Trophoblast cell (in vitro differentiated cells and primary cell): ENCODE measurements at regions not wholly inside any gene's neighbourhood (a gene's known extent, or its start where the extent isn't known, plus 50 kb on each side); places are given as distances from the start of the nearest gene placed in this dataset.

ENCODE experiments used
- DNase-seq, 2 donors: peaks; one replicate each; pipeline ENCODE4 v3.0.0-alpha.2; 2016
- H2AFZ ChIP-seq: 2 replicates; pipeline ENCODE4 v1.6.1; 2013; ENCODE audit warnings: low read length, moderate library complexity, mild to moderate bottlenecking; ENCODE audit not compliant: insufficient read depth, poor library complexity
- H2AK5ac ChIP-seq: 2 replicates; pipeline ENCODE4 v1.6.1; 2013; ENCODE audit warnings: mild to moderate bottlenecking, low read length
- H2BK120ac ChIP-seq: 2 replicates; pipeline ENCODE4 v1.6.1; 2013; ENCODE audit warnings: low read length, mild to moderate bottlenecking, moderate library complexity; ENCODE audit not compliant: insufficient read depth, poor library complexity
- H2BK12ac ChIP-seq: 2 replicates; pipeline ENCODE4 v1.6.1; 2013; ENCODE audit warnings: mild to moderate bottlenecking, low read length, moderate library complexity
- H2BK5ac ChIP-seq: 2 replicates; pipeline ENCODE4 v1.6.1; 2013; ENCODE audit warnings: low read length, low read depth, moderate library complexity, mild to moderate bottlenecking; ENCODE audit not compliant: poor library complexity
- H3K14ac ChIP-seq: 2 replicates; pipeline ENCODE4 v1.6.1; 2013; ENCODE audit warnings: mild to moderate bottlenecking, low read length
- H3K18ac ChIP-seq: 2 replicates; pipeline ENCODE4 v1.6.1; 2013; ENCODE audit warnings: mild to moderate bottlenecking, low read length
- H3K23ac ChIP-seq: 2 replicates; pipeline ENCODE4 v1.6.1; 2013; ENCODE audit warnings: low read length
- H3K27ac ChIP-seq: 2 replicates; pipeline ENCODE4 v1.5.1; 2013; ENCODE audit warnings: low read depth, mild to moderate bottlenecking, inconsistent platforms, low read length, moderate library complexity
- H3K27me3 ChIP-seq: 2 replicates; pipeline ENCODE4 v1.6.1; 2013; ENCODE audit warnings: inconsistent platforms, mild to moderate bottlenecking, low read length, moderate library complexity; ENCODE audit not compliant: insufficient read depth
- H3K36me3 ChIP-seq, 2 experiments: 1 replicate in 1 of 2; 2 replicates in 1 of 2; pipeline ENCODE4 v1.6.1; 2013; ENCODE audit warnings: low read length in 2 of 2, mild to moderate bottlenecking in 2 of 2, moderate library complexity in 1 of 2; ENCODE audit not compliant: insufficient read depth in 2 of 2, control insufficient read depth in 1 of 2
- H3K4ac ChIP-seq: 2 replicates; pipeline ENCODE4 v1.6.1; 2013; ENCODE audit warnings: low read depth, mild to moderate bottlenecking, low read length, moderate library complexity
- H3K4me1 ChIP-seq, 2 experiments: 1 replicate in 1 of 2; 2 replicates in 1 of 2; pipeline ENCODE4 v1.6.1; 2013; ENCODE audit warnings: low read length in 2 of 2, mild to moderate bottlenecking in 2 of 2, moderate library complexity in 1 of 2; ENCODE audit not compliant: insufficient read depth in 2 of 2, control insufficient read depth in 1 of 2
- H3K4me2 ChIP-seq: 2 replicates; pipeline ENCODE4 v1.6.1; 2013; ENCODE audit warnings: inconsistent platforms, mild to moderate bottlenecking, low read length, moderate library complexity
- H3K4me3 ChIP-seq: 2 replicates; pipeline ENCODE4 v1.5.1; 2013; ENCODE audit warnings: mild to moderate bottlenecking, low read depth, low read length, inconsistent platforms
- H3K79me1 ChIP-seq: one replicate; pipeline ENCODE4 v1.6.1; 2013; ENCODE audit warnings: low read length
- H3K79me2 ChIP-seq: 2 replicates; pipeline ENCODE4 v1.6.1; 2013; ENCODE audit warnings: low read length, mild to moderate bottlenecking; ENCODE audit not compliant: control insufficient read depth, insufficient read depth, poor library complexity
- H3K9ac ChIP-seq: 2 replicates; pipeline ENCODE4 v1.6.1; 2013; ENCODE audit warnings: mild to moderate bottlenecking, low read length
- H3K9me3 ChIP-seq: 2 replicates; pipeline ENCODE4 v1.6.1; 2013; ENCODE audit warnings: low read depth, mild to moderate bottlenecking, control low read depth, inconsistent platforms, low read length; ENCODE audit not compliant: insufficient read depth
- H4K12ac ChIP-seq: 2 replicates; pipeline ENCODE4 v1.6.1; 2013; ENCODE audit warnings: low read depth, mild to moderate bottlenecking, low read length, moderate library complexity
- H4K8ac ChIP-seq: 2 replicates; pipeline ENCODE4 v1.6.1; 2013; ENCODE audit warnings: low read depth, mild to moderate bottlenecking, low read length, moderate library complexity
- H4K91ac ChIP-seq: one replicate; pipeline ENCODE4 v1.6.1; 2013; ENCODE audit warnings: low read depth, mild to moderate bottlenecking, low read length, moderate library complexity
- WGBS: extraction: QIAGEN DNeasy Blood & Tissue Kit; methylation state at CpG from one replicate; pipeline ENCODE4 v1.1.7; 2013; ENCODE audit warnings: missing lambda C conversion rate; ENCODE audit not compliant: insufficient read length, insufficient coverage; ENCODE audit errors: extremely low coverage; 5-methylcytosine and 5-hydroxymethylcytosine counted together

DNA sequence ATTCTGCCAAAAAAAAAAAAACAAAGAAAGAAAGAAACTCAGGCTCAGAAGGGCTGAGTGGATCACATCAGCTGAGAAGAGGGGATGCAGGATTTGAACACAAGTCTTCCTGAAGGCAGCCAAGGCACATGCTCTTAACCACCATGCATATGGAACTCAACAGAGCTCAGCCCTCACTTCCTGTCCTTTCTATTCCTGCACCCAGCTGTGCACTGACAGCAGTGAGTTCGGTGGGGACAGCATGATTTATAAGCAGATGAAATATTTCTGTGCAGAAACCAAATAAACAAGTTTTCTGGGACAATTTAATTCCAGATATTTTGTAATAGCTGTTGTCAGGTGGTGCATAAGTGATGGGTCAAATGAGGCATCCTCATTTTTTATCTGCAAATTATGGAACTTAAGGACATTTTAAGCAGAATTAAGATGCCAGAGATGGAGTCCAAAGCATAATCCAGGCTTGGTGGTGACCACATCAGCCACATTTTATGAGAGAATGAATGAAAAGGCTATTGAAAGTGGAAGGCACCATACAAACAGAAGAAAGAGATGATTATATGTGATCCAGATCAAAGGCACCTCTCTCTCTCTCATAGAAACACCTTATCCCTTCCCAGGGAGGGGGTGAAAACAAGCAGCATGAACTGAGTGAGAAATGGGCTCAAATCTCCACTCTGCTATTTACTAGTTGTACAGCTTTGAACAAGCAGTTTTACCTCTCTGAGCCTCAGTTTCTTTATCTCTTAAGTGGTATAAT is 303.6 kb upstream of the MSX2 start:
- Histone ChIP-seq H3K23ac (no peak overlapping the region), H3K27ac (no peak overlapping the region), H3K79me2 (peaks cover 4% of the 10 kb centered on the region), H3K4me3 (no peak overlapping the region), H2AFZ (no peak overlapping the region), H3K79me1 (peaks cover 62% of the 10 kb centered on the region), H3K4me2 (no peak overlapping the region), H3K9me3 (no peaks in the 10 kb centered on the region), H3K14ac (peak overlapping the region; percentile 72), H3K9ac (no peak overlapping the region), H2BK120ac (peak overlapping the region; percentile 92), H3K4ac (peak overlapping the region; percentile 19), H3K18ac (peak overlapping the region; percentile 92), H3K27me3 (no peaks in the 10 kb centered on the region), H3K36me3 (no peaks in the 10 kb centered on the region), H3K4me1 (peaks cover 24 to 39% of the 10 kb centered on the region in 2 experiments), H2BK12ac (peak overlapping the region; percentile 99), H4K91ac (peak overlapping the region; percentile 70), H4K12ac (no peak overlapping the region), H2BK5ac (peak overlapping the region; percentile 84), H2AK5ac (peak overlapping the region; percentile 57), H4K8ac (peak overlapping the region; percentile 45)
- WGBS: no CpG with 5 or more reads among the region's 1 CpG
- no peak for DNase-seq

DNA sequence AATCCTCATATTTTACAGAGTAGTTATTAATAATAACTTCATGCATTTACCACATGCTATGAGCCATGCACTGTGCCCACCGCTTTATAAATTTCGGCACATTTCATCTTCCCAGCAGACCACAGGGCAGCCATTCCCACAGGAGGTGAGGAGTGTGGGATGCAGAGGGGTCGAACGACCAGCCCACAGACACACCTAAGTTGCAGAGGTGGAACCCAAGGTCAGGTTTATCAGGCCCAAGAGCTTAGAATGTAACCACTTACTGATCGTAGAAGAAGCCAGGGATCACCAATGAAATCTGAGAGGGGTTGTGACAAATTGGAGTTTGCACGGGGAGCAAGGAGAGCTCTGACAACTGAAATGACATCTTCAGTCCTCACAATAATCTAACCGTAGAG is 303.0 kb upstream of the MSX2 start:
- Histone ChIP-seq H3K79me1 (peaks cover 57% of the 10 kb centered on the region), H2BK120ac (peak overlapping the region; percentile 6), H4K91ac (peak overlapping the region; percentile 30), H3K23ac (no peak overlapping the region), H3K4me2 (no peak overlapping the region), H4K8ac (no peak overlapping the region), H3K18ac (no peak overlapping the region), H4K12ac (no peak overlapping the region), H2AFZ (no peak overlapping the region), H2BK5ac (no peak overlapping the region), H3K4me1 (peaks cover 25 to 35% of the 10 kb centered on the region in 2 experiments), H3K36me3 (no peaks in the 10 kb centered on the region), H3K27ac (no peak overlapping the region), H3K9ac (no peak overlapping the region), H3K14ac (peak overlapping the region; percentile 67), H2AK5ac (no peak overlapping the region), H3K79me2 (peaks cover 4% of the 10 kb centered on the region), H2BK12ac (peak overlapping the region; percentile 7), H3K27me3 (no peaks in the 10 kb centered on the region), H3K4me3 (no peak overlapping the region), H3K4ac (no peak overlapping the region), H3K9me3 (no peaks in the 10 kb centered on the region)
- no peak for DNase-seq
- WGBS: no CpG with 5 or more reads among the region's 7 CpGs

- peaks cover 45% of the 10 kb centered on the region for H3K79me1 ChIP-seq
- H3K14ac ChIP-seq: peak overlapping the region; percentile 58
- no peaks in the 10 kb centered on the region for H3K9me3 ChIP-seq
- no peaks in the 10 kb centered on the region for H3K36me3 ChIP-seq
- peak overlapping the region; percentile 78 for H2BK5ac ChIP-seq
- peak overlapping the region; percentile 13 for H3K27ac ChIP-seq
- no peak overlapping the region for H3K23ac ChIP-seq
- WGBS: no CpG with 5 or more reads among the region's 11 CpGs
- H4K8ac ChIP-seq: peak overlapping the region; percentile 65
- peak overlapping the region; percentile 30 for H3K4ac ChIP-seq
- H3K4me2 ChIP-seq: no peak overlapping the region
- H2BK12ac ChIP-seq: peak overlapping the region; percentile 97
- H3K79me2 ChIP-seq: peaks cover 2% of the 10 kb centered on the region
- H2BK120ac ChIP-seq: peak overlapping the region; percentile 74
- peak overlapping the region; percentile 89 for H2AK5ac ChIP-seq
- no peak overlapping the region for H3K9ac ChIP-seq
- H3K27me3 ChIP-seq: no peaks in the 10 kb centered on the region
- no peak overlapping the region for H4K12ac ChIP-seq
- peaks cover 20 to 26% of the 10 kb centered on the region in 2 experiments for H3K4me1 ChIP-seq
- peak overlapping the region; percentile 81 for H3K18ac ChIP-seq
- H4K91ac ChIP-seq: peak overlapping the region; percentile 79
- H3K4me3 ChIP-seq: no peak overlapping the region
- no peak overlapping the region for H2AFZ ChIP-seq
- no peak for DNase-seq
These were observed 300.8 kb upstream of the MSX2 start for GRCh38 chr5:174423558-174423957.

DNA sequence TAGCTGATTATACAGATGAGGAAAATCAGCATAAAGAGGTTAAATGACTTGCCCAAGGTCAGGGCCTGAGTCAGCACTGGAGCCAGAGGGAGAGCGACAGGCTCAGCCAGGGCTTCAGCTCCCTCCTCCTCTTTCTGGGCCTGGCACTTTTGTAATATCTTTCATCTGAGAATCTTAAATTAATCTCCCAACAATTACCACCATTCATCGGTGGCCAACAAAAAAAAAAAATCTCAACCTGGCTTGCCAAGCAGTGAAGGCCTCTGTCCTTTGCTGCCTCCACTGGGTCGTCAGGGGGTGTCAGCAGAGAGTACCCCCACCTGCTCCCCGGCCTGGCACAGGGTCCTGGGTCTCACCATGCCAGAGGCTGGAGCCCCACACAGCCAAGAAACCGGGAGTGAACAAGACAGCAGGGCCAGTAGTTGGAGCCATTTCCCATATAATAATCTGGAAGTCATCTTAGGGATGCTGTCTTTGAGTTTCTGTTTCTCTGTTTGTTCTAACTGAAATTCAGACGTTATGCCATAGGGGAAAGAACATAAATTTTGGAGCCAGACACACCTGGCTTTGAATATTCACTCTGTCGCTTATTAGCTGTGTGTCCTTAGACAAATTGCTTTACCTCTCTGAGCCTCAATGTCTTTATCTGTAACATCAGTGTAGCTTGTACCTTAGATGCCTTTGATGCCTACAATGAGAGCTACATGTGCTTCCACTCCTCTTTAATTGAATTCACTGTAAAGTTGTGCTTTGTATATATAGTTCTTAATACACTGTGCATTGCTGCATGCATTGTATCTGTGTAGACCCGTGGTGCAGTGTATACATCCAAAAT is 299.9 kb upstream of the MSX2 start:
- Histone ChIP-seq H3K14ac (peak overlapping the region; percentile 90), H3K27me3 (no peaks in the 10 kb centered on the region), H3K9ac (no peak overlapping the region), H3K79me2 (peaks cover 2% of the 10 kb centered on the region), H2BK120ac (peak overlapping the region; percentile 98), H3K18ac (peak overlapping the region; percentile 78), H2BK5ac (peak overlapping the region; percentile 91), H3K27ac (peak overlapping the region; percentile 55), H4K8ac (peak overlapping the region; percentile 78), H3K4ac (peak overlapping the region; percentile 85), H4K91ac (peak overlapping the region; percentile 96), H3K4me3 (no peak overlapping the region), H3K79me1 (peaks cover 39% of the 10 kb centered on the region), H3K23ac (no peak overlapping the region), H3K9me3 (no peaks in the 10 kb centered on the region), H3K36me3 (no peaks in the 10 kb centered on the region), H2BK12ac (peak overlapping the region; percentile 99), H3K4me1 (peaks cover 20 to 26% of the 10 kb centered on the region in 2 experiments), H3K4me2 (no peak overlapping the region), H4K12ac (no peak overlapping the region), H2AK5ac (peak overlapping the region; percentile 98), H2AFZ (no peak overlapping the region)
- DNase-seq: no peak
- WGBS: no CpG with 5 or more reads among the region's 8 CpGs
